Parathyroid adenoma (tissue), 2 donors: ENCODE measurements at regions not wholly inside any gene's neighbourhood (a gene's known extent, or its start where the extent isn't known, plus 50 kb on each side); places are given as distances from the start of the nearest gene placed in this dataset.

Experiments
- H2AFZ ChIP-seq: fragments of 300-600 bp; sonication (generic); one replicate; pipeline ENCODE4 v1.7.0; 2017; ENCODE audit warnings: antibody characterized with exemption, mild to moderate bottlenecking
- H3K27ac ChIP-seq: fragments of 300-600 bp; sonication (generic); one replicate; pipeline ENCODE4 v1.7.0; 2017
- H3K27me3 ChIP-seq: fragments of 300-600 bp; sonication (generic); one replicate; pipeline ENCODE4 v1.7.0; 2017; ENCODE audit warnings: low read length; ENCODE audit not compliant: control insufficient read depth, insufficient read depth
- H3K36me3 ChIP-seq: fragments of 300-600 bp; sonication (generic); one replicate; pipeline ENCODE4 v1.7.0; 2017; ENCODE audit warnings: low read length; ENCODE audit not compliant: control insufficient read depth, insufficient read depth
- H3K4me1 ChIP-seq: fragments of 300-600 bp; sonication (generic); one replicate; pipeline ENCODE4 v1.7.0; 2017; ENCODE audit warnings: control low read depth
- H3K4me2 ChIP-seq: fragments of 300-600 bp; sonication (generic); one replicate; pipeline ENCODE4 v1.7.0; 2017; ENCODE audit warnings: low read length
- H3K4me3 ChIP-seq: fragments of 300-600 bp; sonication (generic); one replicate; pipeline ENCODE4 v1.7.0; 2017; ENCODE audit warnings: low read depth, low read length
- H3K79me2 ChIP-seq: fragments of 300-600 bp; sonication (generic); one replicate; pipeline ENCODE4 v1.7.0; 2017; ENCODE audit warnings: control low read depth
- H3K9ac ChIP-seq: fragments of 300-600 bp; sonication (generic); one replicate; pipeline ENCODE4 v1.7.0; 2017; ENCODE audit warnings: mild to moderate bottlenecking
- H3K9me3 ChIP-seq: fragments of 300-600 bp; sonication (generic); one replicate; pipeline ENCODE4 v1.7.0; 2017; ENCODE audit warnings: low read length; ENCODE audit not compliant: control insufficient read depth
- TF ChIP-seq, protein P1 (sequence below): fragments of 300-600 bp; sonication (generic); IDR thresholded peaks from one replicate; pipeline ENCODE4 v1.7.0; 2017; ENCODE audit warnings: antibody characterized with exemption, mild to moderate bottlenecking
- donor health status: primary hyperparathyroidism.

DNA sequence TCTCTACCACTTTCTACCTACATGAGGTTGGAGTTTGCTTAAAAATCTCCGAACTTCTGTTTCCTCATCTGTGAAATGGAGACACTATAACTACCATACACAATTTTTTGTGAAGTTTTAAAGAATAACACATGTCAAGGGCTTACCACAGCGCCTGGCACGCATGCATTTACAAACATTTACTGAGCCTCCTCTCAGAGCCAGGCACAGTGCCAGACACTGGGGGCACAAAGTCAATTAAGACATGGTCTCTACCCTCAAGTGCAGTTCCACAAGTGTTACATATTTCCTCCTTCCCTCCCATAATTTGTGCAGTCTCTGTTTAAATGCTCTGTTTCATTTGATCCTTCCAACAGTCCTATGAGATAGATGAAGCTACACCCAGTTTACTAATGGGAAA is 356.4 kb upstream of the ESRRG start:
- Histone ChIP-seq H3K4me2 (no peak overlapping the region), H3K79me2 (peaks cover 4% of the 10 kb centered on the region), H2AFZ (no peak overlapping the region), H3K27me3 (no peaks in the 10 kb centered on the region), H3K36me3 (no peaks in the 10 kb centered on the region), H3K27ac (no peak overlapping the region), H3K4me1 (no peaks in the 10 kb centered on the region), H3K4me3 (no peak overlapping the region), H3K9me3 (no peaks in the 10 kb centered on the region), H3K9ac (no peak overlapping the region)
- TF ChIP-seq, protein P1, sequence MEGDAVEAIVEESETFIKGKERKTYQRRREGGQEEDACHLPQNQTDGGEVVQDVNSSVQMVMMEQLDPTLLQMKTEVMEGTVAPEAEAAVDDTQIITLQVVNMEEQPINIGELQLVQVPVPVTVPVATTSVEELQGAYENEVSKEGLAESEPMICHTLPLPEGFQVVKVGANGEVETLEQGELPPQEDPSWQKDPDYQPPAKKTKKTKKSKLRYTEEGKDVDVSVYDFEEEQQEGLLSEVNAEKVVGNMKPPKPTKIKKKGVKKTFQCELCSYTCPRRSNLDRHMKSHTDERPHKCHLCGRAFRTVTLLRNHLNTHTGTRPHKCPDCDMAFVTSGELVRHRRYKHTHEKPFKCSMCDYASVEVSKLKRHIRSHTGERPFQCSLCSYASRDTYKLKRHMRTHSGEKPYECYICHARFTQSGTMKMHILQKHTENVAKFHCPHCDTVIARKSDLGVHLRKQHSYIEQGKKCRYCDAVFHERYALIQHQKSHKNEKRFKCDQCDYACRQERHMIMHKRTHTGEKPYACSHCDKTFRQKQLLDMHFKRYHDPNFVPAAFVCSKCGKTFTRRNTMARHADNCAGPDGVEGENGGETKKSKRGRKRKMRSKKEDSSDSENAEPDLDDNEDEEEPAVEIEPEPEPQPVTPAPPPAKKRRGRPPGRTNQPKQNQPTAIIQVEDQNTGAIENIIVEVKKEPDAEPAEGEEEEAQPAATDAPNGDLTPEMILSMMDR, result no peak

DNA sequence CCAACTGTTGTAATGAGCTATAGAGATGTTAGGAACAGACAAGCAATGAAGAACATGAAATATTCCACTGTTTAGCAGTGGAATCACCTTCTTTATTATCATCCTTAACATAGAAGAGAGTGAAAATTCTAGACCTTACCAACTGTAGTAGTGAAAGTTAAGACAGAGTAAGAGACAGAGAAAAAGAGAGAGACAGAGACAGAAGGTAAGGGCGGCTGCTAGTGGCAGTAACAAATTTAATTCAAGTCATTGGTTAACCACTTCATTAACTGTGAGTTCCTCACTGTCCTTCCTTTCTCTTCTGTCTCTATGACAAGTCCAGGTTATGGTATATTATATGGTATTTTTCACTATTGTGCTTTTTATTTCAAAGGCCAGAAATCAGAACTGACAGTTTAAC is 355.7 kb upstream of the ESRRG start:
- no peaks in the 10 kb centered on the region for H3K4me1 ChIP-seq
- no peak overlapping the region for H2AFZ ChIP-seq
- TF ChIP-seq, protein P1, result no peak
- H3K4me3 ChIP-seq, result no peak overlapping the region
- no peak overlapping the region for H3K9ac ChIP-seq
- peak overlapping the region; percentile 38 for H3K27ac ChIP-seq
- H3K9me3 ChIP-seq, result no peaks in the 10 kb centered on the region
- H3K27me3 ChIP-seq, result no peaks in the 10 kb centered on the region
- no peaks in the 10 kb centered on the region for H3K79me2 ChIP-seq
- peak overlapping the region; percentile 29 for H3K4me2 ChIP-seq
- H3K36me3 ChIP-seq, result no peaks in the 10 kb centered on the region

DNA sequence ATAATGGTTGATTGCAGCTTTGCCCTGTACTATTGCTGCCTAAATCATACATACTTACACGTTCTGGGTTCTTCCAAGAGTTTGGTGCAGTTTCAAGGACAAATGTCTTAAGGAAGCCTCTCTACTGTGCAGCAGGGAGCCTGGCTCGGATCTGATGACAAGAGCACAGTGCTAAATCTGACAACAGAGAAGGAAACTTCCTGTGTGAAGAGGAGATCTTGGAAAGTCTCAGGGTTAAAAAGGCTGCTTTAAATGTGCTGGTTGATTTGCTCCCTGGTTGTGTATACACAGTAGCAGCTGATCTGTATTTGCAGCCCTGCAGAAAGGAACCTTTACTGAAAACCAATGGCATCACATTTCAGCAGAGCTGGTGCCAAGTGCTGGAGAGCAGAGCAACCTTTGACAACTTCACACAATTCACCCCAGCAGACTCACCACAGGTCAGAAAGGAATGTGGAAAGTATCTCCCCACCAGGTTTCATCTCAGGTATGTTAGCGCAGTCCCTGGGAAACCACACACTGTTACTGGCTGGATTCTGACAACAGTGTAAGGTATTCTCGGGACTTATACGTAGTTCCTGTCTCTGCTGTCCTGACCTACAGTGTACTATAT is 355.0 kb upstream of the ESRRG start:
- Histone ChIP-seq H3K4me1 (no peaks in the 10 kb centered on the region), H2AFZ (no peak overlapping the region), H3K27me3 (no peaks in the 10 kb centered on the region), H3K9me3 (no peaks in the 10 kb centered on the region), H3K27ac (peak overlapping the region; percentile 38), H3K36me3 (no peaks in the 10 kb centered on the region), H3K9ac (no peak overlapping the region), H3K79me2 (no peaks in the 10 kb centered on the region), H3K4me2 (peak overlapping the region; percentile 39), H3K4me3 (no peak overlapping the region)
- TF ChIP-seq, protein P1, result no peak

DNA sequence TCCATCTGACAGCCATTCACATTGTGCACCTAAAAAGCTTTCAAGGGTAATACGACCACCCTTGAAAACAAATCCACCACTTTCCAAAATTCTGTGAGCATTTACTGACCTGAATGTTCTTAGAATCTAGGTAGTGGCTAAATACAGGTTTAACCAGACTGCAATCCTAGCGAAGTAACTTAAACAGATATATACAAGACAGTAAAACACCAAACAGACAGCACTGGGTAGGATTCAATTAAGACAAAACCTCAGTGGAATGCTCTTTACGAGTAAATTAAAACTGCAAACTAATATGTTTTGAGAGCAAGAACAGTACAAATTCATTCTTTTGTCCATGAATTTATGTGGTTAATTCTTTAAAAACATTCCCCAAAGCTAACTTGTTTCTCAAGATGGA is 354.2 kb upstream of the ESRRG start:
- TF ChIP-seq, protein P1, result no peak
- H3K79me2 ChIP-seq, result peaks cover 2% of the 10 kb centered on the region
- H3K36me3 ChIP-seq, result no peaks in the 10 kb centered on the region
- H2AFZ ChIP-seq, result no peak overlapping the region
- H3K4me3 ChIP-seq, result no peak overlapping the region
- no peak overlapping the region for H3K9ac ChIP-seq
- H3K9me3 ChIP-seq, result no peaks in the 10 kb centered on the region
- H3K27me3 ChIP-seq, result no peaks in the 10 kb centered on the region
- H3K27ac ChIP-seq, result no peak overlapping the region
- no peaks in the 10 kb centered on the region for H3K4me1 ChIP-seq
- no peak overlapping the region for H3K4me2 ChIP-seq

DNA sequence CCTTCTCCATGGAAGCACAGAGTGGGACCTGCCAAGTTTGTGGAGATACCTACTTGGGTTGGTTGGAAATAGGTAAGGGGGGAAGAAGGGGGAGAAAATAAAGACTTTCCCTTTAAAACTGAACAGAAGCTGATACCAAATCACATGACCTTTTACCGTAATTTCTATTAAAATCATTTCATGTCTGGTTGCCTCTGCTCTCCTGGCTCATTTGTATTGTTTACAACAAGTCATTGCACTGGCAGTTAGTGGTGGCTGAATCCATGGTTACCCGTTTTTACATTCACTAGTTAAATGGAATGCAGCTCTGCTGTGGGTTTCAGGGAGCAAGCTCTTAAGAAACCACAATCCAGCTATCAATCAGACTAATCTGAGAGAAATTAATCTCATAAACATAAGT is 353.7 kb upstream of the ESRRG start:
- no peak overlapping the region for H3K27ac ChIP-seq
- peaks cover 2% of the 10 kb centered on the region for H3K79me2 ChIP-seq
- no peak overlapping the region for H3K9ac ChIP-seq
- TF ChIP-seq, protein P1, result no peak
- no peak overlapping the region for H3K4me3 ChIP-seq
- no peaks in the 10 kb centered on the region for H3K4me1 ChIP-seq
- no peak overlapping the region for H3K4me2 ChIP-seq
- no peaks in the 10 kb centered on the region for H3K27me3 ChIP-seq
- no peaks in the 10 kb centered on the region for H3K36me3 ChIP-seq
- no peak overlapping the region for H2AFZ ChIP-seq
- no peaks in the 10 kb centered on the region for H3K9me3 ChIP-seq
